Mesendoderm (in vitro differentiated cells): ENCODE measurements at regions not wholly inside any gene's neighbourhood (a gene's known extent, or its start where the extent isn't known, plus 50 kb on each side); places are given as distances from the start of the nearest gene placed in this dataset.
A peak's percentile ranks its signal among the peaks of the same experiment; 100 is the strongest.
"Not testable (repeated sequence)": the region's sequence is repeated elsewhere in the genome, so short reads cannot be mapped to it uniquely, and the experiment has no call there.

ENCODE experiments used
- DNase-seq: peaks from one replicate; pipeline ENCODE4 v3.0.0; 2013
- H2AK5ac ChIP-seq: 2 replicates; pipeline ENCODE4 v1.6.1; 2013; ENCODE audit warnings: low read length, inconsistent platforms
- H2BK120ac ChIP-seq: 2 replicates; pipeline ENCODE4 v1.6.1; 2013; ENCODE audit warnings: low read depth, mild to moderate bottlenecking, low read length, moderate library complexity, mixed read lengths
- H2BK15ac ChIP-seq: replicated peaks from 2 replicates; pipeline ENCODE4 v1.6.1; 2013; ENCODE audit warnings: low read depth, mild to moderate bottlenecking, moderate library complexity
- H2BK5ac ChIP-seq: 2 replicates; pipeline ENCODE4 v1.6.1; 2013; ENCODE audit warnings: low read length, inconsistent platforms
- H3K18ac ChIP-seq: 2 replicates; pipeline ENCODE4 v1.6.1; 2013; ENCODE audit warnings: mild to moderate bottlenecking, low read length, mixed read lengths
- H3K23ac ChIP-seq: one replicate; pipeline ENCODE4 v1.6.1; 2013; ENCODE audit warnings: low read length
- H3K27ac ChIP-seq: 2 replicates; pipeline ENCODE4 v1.5.1; 2013; ENCODE audit warnings: low read depth, mild to moderate bottlenecking, inconsistent platforms, low read length, moderate library complexity
- H3K27me3 ChIP-seq: 2 replicates; pipeline ENCODE4 v1.6.1; 2013; ENCODE audit warnings: low read length, control low read depth, mild to moderate bottlenecking, inconsistent platforms; ENCODE audit not compliant: insufficient read depth, poor library complexity
- H3K36me3 ChIP-seq: 2 replicates; pipeline ENCODE4 v1.6.1; 2013; ENCODE audit warnings: low read length, inconsistent platforms; ENCODE audit not compliant: control insufficient read depth, insufficient read depth
- H3K4ac ChIP-seq: one replicate; pipeline ENCODE4 v1.6.1; 2013; ENCODE audit warnings: low read depth, mild to moderate bottlenecking, low read length, moderate library complexity
- H3K4me1 ChIP-seq: 2 replicates; pipeline ENCODE4 v1.6.1; 2013; ENCODE audit warnings: low read depth, low read length, inconsistent platforms; ENCODE audit not compliant: control insufficient read depth
- H3K4me2 ChIP-seq: 2 replicates; pipeline ENCODE4 v1.6.1; 2013; ENCODE audit warnings: low read length
- H3K4me3 ChIP-seq: 2 replicates; pipeline ENCODE4 v1.5.1; 2013; ENCODE audit warnings: mild to moderate bottlenecking, low read length
- H3K56ac ChIP-seq: one replicate; pipeline ENCODE4 v1.6.1; 2013; ENCODE audit warnings: low read length
- H3K79me1 ChIP-seq: 2 replicates; pipeline ENCODE4 v1.6.1; 2013; ENCODE audit warnings: low read length, inconsistent platforms
- H3K79me2 ChIP-seq: 2 replicates; pipeline ENCODE4 v1.6.1; 2013; ENCODE audit warnings: mild to moderate bottlenecking, low read length; ENCODE audit not compliant: control insufficient read depth, insufficient read depth
- H3K9ac ChIP-seq: 2 replicates; pipeline ENCODE4 v1.6.1; 2013; ENCODE audit warnings: low read length, inconsistent platforms
- H4K5ac ChIP-seq: one replicate; pipeline ENCODE4 v1.6.1; 2013; ENCODE audit warnings: low read length
- H4K8ac ChIP-seq: one replicate; pipeline ENCODE4 v1.6.1; 2013; ENCODE audit warnings: low read depth, mild to moderate bottlenecking, control low read depth, low read length, moderate library complexity
- WGBS: extraction: QIAGEN DNeasy Blood & Tissue Kit; methylation state at CpG from one replicate; pipeline ENCODE4 v1.1.7; 2013; ENCODE audit warnings: low lambda C conversion rate, missing lambda C conversion rate; ENCODE audit not compliant: insufficient coverage; ENCODE audit errors: extremely low coverage; 5-methylcytosine and 5-hydroxymethylcytosine counted together

- not testable (repeated sequence) for DNase-seq, H3K4me2 ChIP-seq, H3K4me1 ChIP-seq, H2BK15ac ChIP-seq, H3K9ac ChIP-seq, H2AK5ac ChIP-seq, H4K8ac ChIP-seq, H3K4me3 ChIP-seq, H2BK5ac ChIP-seq, H4K5ac ChIP-seq, H3K4ac ChIP-seq, H3K79me1 ChIP-seq, H3K23ac ChIP-seq, H3K79me2 ChIP-seq, H3K36me3 ChIP-seq, H3K27ac ChIP-seq, H2BK120ac ChIP-seq, H3K56ac ChIP-seq, H3K27me3 ChIP-seq, H3K18ac ChIP-seq
- no CpG with 5 or more reads among the region's 6 CpGs for WGBS
These were observed 555.3 kb downstream of the TMEM121 start for GRCh38 chr14:106081721-106082120.

GRCh38 chr14:106083082-106083481 is 556.7 kb downstream of the TMEM121 start:
- no peaks in the 10 kb centered on the region for H3K36me3 ChIP-seq
- no peaks in the 10 kb centered on the region for H3K4me1 ChIP-seq
- H3K27ac ChIP-seq: no peak overlapping the region
- H3K4me2 ChIP-seq: no peak overlapping the region
- no peak overlapping the region for H3K4me3 ChIP-seq
- H4K5ac ChIP-seq: no peak overlapping the region
- no peak overlapping the region for H2BK5ac ChIP-seq
- H3K4ac ChIP-seq: no peak overlapping the region
- no peaks in the 10 kb centered on the region for H3K27me3 ChIP-seq
- H3K9ac ChIP-seq: no peak overlapping the region
- DNase-seq: no peak
- no peak overlapping the region for H3K23ac ChIP-seq
- H3K79me2 ChIP-seq: no peaks in the 10 kb centered on the region
- no CpG with 5 or more reads among the region's 2 CpGs for WGBS
- H2BK120ac ChIP-seq: no peak overlapping the region
- H3K18ac ChIP-seq: no peak overlapping the region
- no peak overlapping the region for H4K8ac ChIP-seq
- H3K56ac ChIP-seq: no peak overlapping the region
- no peak overlapping the region for H2BK15ac ChIP-seq
- H3K79me1 ChIP-seq: no peaks in the 10 kb centered on the region
- no peak overlapping the region for H2AK5ac ChIP-seq

GRCh38 chr14:106087837-106088236 is 561.5 kb downstream of the TMEM121 start:
- WGBS: no CpG with 5 or more reads among the region's 8 CpGs
- DNase-seq: no peak
- no peak overlapping the region for H3K27ac ChIP-seq
- H4K5ac ChIP-seq: no peak overlapping the region
- no peak overlapping the region for H2BK15ac ChIP-seq
- no peaks in the 10 kb centered on the region for H3K36me3 ChIP-seq
- no peak overlapping the region for H3K9ac ChIP-seq
- H2BK120ac ChIP-seq: no peak overlapping the region
- no peak overlapping the region for H3K18ac ChIP-seq
- H2BK5ac ChIP-seq: no peak overlapping the region
- H3K27me3 ChIP-seq: no peaks in the 10 kb centered on the region
- no peak overlapping the region for H3K4ac ChIP-seq
- no peak overlapping the region for H4K8ac ChIP-seq
- no peaks in the 10 kb centered on the region for H3K4me1 ChIP-seq
- no peak overlapping the region for H2AK5ac ChIP-seq
- H3K23ac ChIP-seq: no peak overlapping the region
- no peak overlapping the region for H3K56ac ChIP-seq
- H3K4me3 ChIP-seq: no peak overlapping the region
- H3K4me2 ChIP-seq: no peak overlapping the region
- H3K79me1 ChIP-seq: no peaks in the 10 kb centered on the region
- no peaks in the 10 kb centered on the region for H3K79me2 ChIP-seq

- not testable (repeated sequence) for H3K79me1 ChIP-seq, H3K4ac ChIP-seq, H3K56ac ChIP-seq, H2BK5ac ChIP-seq, H3K4me2 ChIP-seq, H3K79me2 ChIP-seq, H3K27me3 ChIP-seq, DNase-seq, H2BK120ac ChIP-seq, H3K4me1 ChIP-seq, H3K27ac ChIP-seq, H2AK5ac ChIP-seq, H3K4me3 ChIP-seq, H3K23ac ChIP-seq, H4K8ac ChIP-seq, H4K5ac ChIP-seq, H3K36me3 ChIP-seq, H3K9ac ChIP-seq, H3K18ac ChIP-seq, H2BK15ac ChIP-seq
- no CpG with 5 or more reads among the region's 3 CpGs for WGBS
These were observed 562.5 kb downstream of the TMEM121 start for GRCh38 chr14:106088860-106089259.

GRCh38 chr14:106094654-106095189 is 568.3 kb downstream of the TMEM121 start:
- no peaks in the 10 kb centered on the region for H3K79me1 ChIP-seq
- H2BK5ac ChIP-seq: no peak overlapping the region
- H3K4me3 ChIP-seq: no peak overlapping the region
- H3K27ac ChIP-seq: no peak overlapping the region
- H3K79me2 ChIP-seq: no peaks in the 10 kb centered on the region
- WGBS: no CpG with 5 or more reads among the region's 11 CpGs
- H2BK15ac ChIP-seq: no peak overlapping the region
- H3K4me1 ChIP-seq: no peaks in the 10 kb centered on the region
- H3K56ac ChIP-seq: no peak overlapping the region
- H3K18ac ChIP-seq: no peak overlapping the region
- no peak overlapping the region for H3K9ac ChIP-seq
- DNase-seq: peak; percentile 5
- H3K27me3 ChIP-seq: no peaks in the 10 kb centered on the region
- no peaks in the 10 kb centered on the region for H3K36me3 ChIP-seq
- H4K8ac ChIP-seq: no peak overlapping the region
- H3K4ac ChIP-seq: no peak overlapping the region
- H4K5ac ChIP-seq: no peak overlapping the region
- H3K4me2 ChIP-seq: no peak overlapping the region
- H3K23ac ChIP-seq: no peak overlapping the region
- H2AK5ac ChIP-seq: no peak overlapping the region
- no peak overlapping the region for H2BK120ac ChIP-seq

GRCh38 chr14:106107703-106108102 is 581.3 kb downstream of the TMEM121 start:
- H2BK15ac ChIP-seq: no peak overlapping the region
- no peak for DNase-seq
- WGBS: no CpG with 5 or more reads among the region's 7 CpGs
- H2BK120ac ChIP-seq: no peak overlapping the region
- H2BK5ac ChIP-seq: no peak overlapping the region
- H3K56ac ChIP-seq: no peak overlapping the region
- H3K4ac ChIP-seq: no peak overlapping the region
- H3K79me2 ChIP-seq: no peaks in the 10 kb centered on the region
- no peak overlapping the region for H4K5ac ChIP-seq
- no peak overlapping the region for H4K8ac ChIP-seq
- no peak overlapping the region for H3K18ac ChIP-seq
- no peak overlapping the region for H3K4me2 ChIP-seq
- H3K79me1 ChIP-seq: no peaks in the 10 kb centered on the region
- H3K4me1 ChIP-seq: no peaks in the 10 kb centered on the region
- no peak overlapping the region for H3K9ac ChIP-seq
- no peaks in the 10 kb centered on the region for H3K36me3 ChIP-seq
- no peak overlapping the region for H3K4me3 ChIP-seq
- no peaks in the 10 kb centered on the region for H3K27me3 ChIP-seq
- no peak overlapping the region for H3K27ac ChIP-seq
- no peak overlapping the region for H2AK5ac ChIP-seq
- H3K23ac ChIP-seq: no peak overlapping the region
